HEK293T (cell line): ENCODE measurements at regions not wholly inside any gene's neighbourhood (a gene's known extent, or its start where the extent isn't known, plus 50 kb on each side); places are given as distances from the start of the nearest gene placed in this dataset.

ENCODE experiments used
- ARNT ChIP-seq: fragments of 450-650 bp; IDR thresholded peaks from 2 replicates; pipeline ENCODE4 v1.6.1; 2017; ENCODE audit warnings: mild to moderate bottlenecking
- BHLHE40 ChIP-seq: fragments of 450-650 bp; IDR thresholded peaks from 2 replicates; pipeline ENCODE4 v1.6.1; 2016; ENCODE audit warnings: mild to moderate bottlenecking, moderate library complexity, borderline replicate concordance
- ELF4 ChIP-seq: fragments of 450-650 bp; IDR thresholded peaks from 2 replicates; pipeline ENCODE4 v1.6.1; 2017; ENCODE audit warnings: antibody characterized with exemption
- FOXK2 ChIP-seq: fragments of 450-650 bp; IDR thresholded peaks from 2 replicates; pipeline ENCODE4 v1.6.1; 2016; ENCODE audit warnings: mild to moderate bottlenecking
- FOXM1 ChIP-seq: fragments of 450-650 bp; IDR thresholded peaks from 2 replicates; pipeline ENCODE4 v1.6.1; 2017; ENCODE audit warnings: mild to moderate bottlenecking, borderline replicate concordance
- L3MBTL2 ChIP-seq: fragments of 450-650 bp; conservative IDR thresholded peaks from 2 replicates; pipeline ENCODE4 v1.6.1; 2016; ENCODE audit warnings: mild to moderate bottlenecking
- NFRKB ChIP-seq: fragments of 450-650 bp; IDR thresholded peaks from 2 replicates; pipeline ENCODE4 v1.6.1; 2016; ENCODE audit warnings: mild to moderate bottlenecking, moderate library complexity
- PKNOX1 ChIP-seq: fragments of 450-650 bp; IDR thresholded peaks from 2 replicates; pipeline ENCODE4 v1.6.1; 2016
- SP1 ChIP-seq: fragments of 450-650 bp; IDR thresholded peaks from 2 replicates; pipeline ENCODE4 v1.6.1; 2017
- SUZ12 ChIP-seq: fragments of 450-650 bp; IDR thresholded peaks from 2 replicates; pipeline ENCODE4 v1.6.1; 2016; ENCODE audit warnings: mild to moderate bottlenecking
- ZNF384 ChIP-seq: fragments of 450-650 bp; IDR thresholded peaks from 2 replicates; pipeline ENCODE4 v1.6.1; 2016

DNA sequence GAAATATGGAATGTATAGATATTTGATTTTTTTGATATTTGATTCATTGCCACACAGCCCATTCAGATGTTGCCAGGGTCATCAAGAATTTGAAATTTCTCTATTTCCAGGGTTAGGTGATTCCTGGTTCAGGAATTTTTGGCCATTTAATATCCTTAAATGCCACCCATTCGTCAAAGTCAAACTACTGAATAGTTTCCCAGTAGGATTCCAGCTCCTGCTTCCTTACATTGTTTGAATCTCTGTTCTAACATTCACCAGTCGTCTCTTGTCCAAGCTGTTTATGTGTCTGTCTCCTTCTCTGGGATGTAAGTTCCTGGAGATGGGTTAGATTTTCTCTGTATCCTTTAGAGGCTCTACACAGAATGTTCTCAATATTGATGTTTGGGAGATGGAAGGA is 124.9 kb upstream of the TLE3 start:
- TF ChIP-seq NFRKB (no peak), FOXK2 (no peak), SUZ12 (no peak), FOXM1 (no peak), PKNOX1 (peak; percentile 30; the same call in 1 of the 2 replicates), SP1 (no peak), L3MBTL2 (no peak), BHLHE40 (no peak), ELF4 (no peak), ZNF384 (no peak), ARNT (no peak)
